SU-DHL-6 (cell line): ENCODE measurements at regions not wholly inside any gene's neighbourhood (a gene's known extent, or its start where the extent isn't known, plus 50 kb on each side); places are given as distances from the start of the nearest gene placed in this dataset.

Experiments
- H2AFZ ChIP-seq: fragments of 200-600 bp; sonication (generic); 2 replicates; pipeline ENCODE4 v1.6.1; 2014; ENCODE audit warnings: low read depth, mild to moderate bottlenecking, moderate library complexity, mixed read lengths, antibody characterized with exemption, low read length; ENCODE audit not compliant: severe bottlenecking
- H3F3A ChIP-seq: fragments of 200-600 bp; shearing (Covaris generic); 2 replicates; pipeline ENCODE4 v1.6.0; 2016; ENCODE audit warnings: antibody characterized with exemption, mild to moderate bottlenecking; ENCODE audit not compliant: insufficient read depth
- H3K27ac ChIP-seq: fragments of 200-600 bp; sonication (generic); 2 replicates; pipeline ENCODE4 v1.5.1; 2016; ENCODE audit warnings: low read depth, mild to moderate bottlenecking, low read length, moderate library complexity, mixed read lengths
- H3K27me3 ChIP-seq: fragments of 200-600 bp; sonication (generic), shearing (Covaris generic); 2 replicates; pipeline ENCODE4 v1.6.0; 2014; ENCODE audit warnings: mild to moderate bottlenecking, low read length
- H3K36me3 ChIP-seq: fragments of 200-600 bp; sonication (generic); 2 replicates; pipeline ENCODE4 v1.6.1; 2014; ENCODE audit warnings: mild to moderate bottlenecking, low read length, mixed read lengths
- H3K4me2 ChIP-seq: fragments of 300-600, 200-600 bp; shearing (Covaris generic), sonication (generic); 2 replicates; pipeline ENCODE4 v1.6.0; 2014; ENCODE audit warnings: low read length, low read depth, mild to moderate bottlenecking; ENCODE audit not compliant: poor library complexity, severe bottlenecking
- H3K4me3 ChIP-seq: fragments of 200-600 bp; sonication (generic); 2 replicates; pipeline ENCODE4 v1.5.1; 2014; ENCODE audit warnings: antibody characterized with exemption, low read length, mild to moderate bottlenecking, mixed read lengths; ENCODE audit not compliant: insufficient read depth, poor library complexity, severe bottlenecking
- H3K79me2 ChIP-seq: fragments of 200-600 bp; sonication (generic); 2 replicates; pipeline ENCODE4 v1.6.1; 2014; ENCODE audit warnings: mild to moderate bottlenecking, low read length, moderate library complexity; ENCODE audit not compliant: insufficient read depth
- H3K9ac ChIP-seq: fragments of 200-600 bp; sonication (generic); 2 replicates; pipeline ENCODE4 v1.7.0; 2014; ENCODE audit warnings: mild to moderate bottlenecking, low read length
- H3K9me2 ChIP-seq: fragments of 200-600 bp; sonication (generic); replicated peaks from 2 replicates; pipeline ENCODE4 v1.6.1; 2014; ENCODE audit warnings: low read length; ENCODE audit not compliant: insufficient read depth
- H3K9me3 ChIP-seq: fragments of 200-600 bp; sonication (generic); 2 replicates; pipeline ENCODE4 v1.6.1; 2014; ENCODE audit warnings: low read length, mixed read lengths; ENCODE audit not compliant: insufficient read depth
- H4K20me1 ChIP-seq: fragments of 200-600 bp; sonication (generic); 2 replicates; pipeline ENCODE4 v1.6.1; 2014; ENCODE audit warnings: low read depth, mild to moderate bottlenecking, antibody characterized with exemption, low read length, moderate library complexity, mixed read lengths
- EZH2phosphoT487 ChIP-seq: fragments of 200-600 bp; sonication (generic), shearing (Covaris generic); conservative IDR thresholded peaks from 2 replicates; pipeline ENCODE4 v1.6.1; 2018; ENCODE audit warnings: mild to moderate bottlenecking, antibody characterized with exemption, low read length, moderate library complexity, mixed read lengths
- TF ChIP-seq, protein P1 (sequence below): fragments of 200-600 bp; sonication (generic); IDR thresholded peaks from one replicate; pipeline ENCODE4 v1.5.1; 2017; ENCODE audit warnings: antibody characterized with exemption, mild to moderate bottlenecking, low read length, moderate library complexity; ENCODE audit not compliant: insufficient read depth, poor library complexity, severe bottlenecking

DNA sequence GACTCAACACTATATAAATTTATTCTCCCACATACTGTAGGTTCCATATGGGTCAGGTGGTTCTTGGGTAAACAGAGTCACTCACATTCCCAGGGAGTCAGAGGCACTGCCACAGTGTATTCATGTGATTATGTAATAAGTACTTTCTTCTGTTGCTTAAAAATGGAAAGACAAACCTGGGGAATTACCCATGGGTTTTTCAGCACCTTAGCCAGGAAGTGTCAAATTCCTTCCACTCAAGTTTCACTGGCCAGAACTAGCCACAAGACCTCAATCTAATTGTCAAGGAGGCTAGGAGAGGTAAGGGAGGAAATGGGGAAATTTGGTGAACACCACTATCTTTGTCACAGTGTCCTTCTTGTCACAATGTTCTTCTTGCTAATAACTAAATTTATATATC, 333.2 kb upstream of the MDGA2 start:
- H3K27me3 ChIP-seq = no peaks in the 10 kb centered on the region
- TF ChIP-seq, protein P1, sequence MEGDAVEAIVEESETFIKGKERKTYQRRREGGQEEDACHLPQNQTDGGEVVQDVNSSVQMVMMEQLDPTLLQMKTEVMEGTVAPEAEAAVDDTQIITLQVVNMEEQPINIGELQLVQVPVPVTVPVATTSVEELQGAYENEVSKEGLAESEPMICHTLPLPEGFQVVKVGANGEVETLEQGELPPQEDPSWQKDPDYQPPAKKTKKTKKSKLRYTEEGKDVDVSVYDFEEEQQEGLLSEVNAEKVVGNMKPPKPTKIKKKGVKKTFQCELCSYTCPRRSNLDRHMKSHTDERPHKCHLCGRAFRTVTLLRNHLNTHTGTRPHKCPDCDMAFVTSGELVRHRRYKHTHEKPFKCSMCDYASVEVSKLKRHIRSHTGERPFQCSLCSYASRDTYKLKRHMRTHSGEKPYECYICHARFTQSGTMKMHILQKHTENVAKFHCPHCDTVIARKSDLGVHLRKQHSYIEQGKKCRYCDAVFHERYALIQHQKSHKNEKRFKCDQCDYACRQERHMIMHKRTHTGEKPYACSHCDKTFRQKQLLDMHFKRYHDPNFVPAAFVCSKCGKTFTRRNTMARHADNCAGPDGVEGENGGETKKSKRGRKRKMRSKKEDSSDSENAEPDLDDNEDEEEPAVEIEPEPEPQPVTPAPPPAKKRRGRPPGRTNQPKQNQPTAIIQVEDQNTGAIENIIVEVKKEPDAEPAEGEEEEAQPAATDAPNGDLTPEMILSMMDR = no peak
- TF ChIP-seq EZH2phosphoT487 = no peak
- no peak overlapping the region for H3K4me3 ChIP-seq
- H3F3A ChIP-seq = no peaks in the 10 kb centered on the region
- no peaks in the 10 kb centered on the region for H3K9me2 ChIP-seq
- H3K79me2 ChIP-seq = no peaks in the 10 kb centered on the region
- no peaks in the 10 kb centered on the region for H3K9me3 ChIP-seq
- no peak overlapping the region for H3K4me2 ChIP-seq
- H2AFZ ChIP-seq = no peak overlapping the region
- H3K27ac ChIP-seq = no peak overlapping the region
- H3K36me3 ChIP-seq = no peaks in the 10 kb centered on the region
- H3K9ac ChIP-seq = no peak overlapping the region
- no peaks in the 10 kb centered on the region for H4K20me1 ChIP-seq

DNA sequence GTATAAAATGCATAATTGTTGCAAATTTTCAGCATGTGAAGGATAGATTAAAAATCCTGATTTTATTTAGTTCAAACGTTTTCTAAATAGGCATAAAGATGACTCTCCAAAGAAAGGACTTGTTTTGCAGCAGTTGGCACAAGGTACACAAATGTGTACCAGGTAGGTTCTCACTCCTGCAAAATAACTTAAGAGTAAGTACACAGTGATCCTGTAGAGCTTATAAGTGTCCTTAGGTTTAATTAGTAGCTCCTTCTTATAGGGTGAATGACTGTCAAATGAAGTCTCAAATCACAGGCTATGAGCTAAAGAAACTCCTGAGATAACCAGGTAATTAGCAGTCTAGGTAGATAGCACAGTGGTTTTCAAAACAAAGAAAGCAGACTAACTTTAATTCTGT, 330.6 kb upstream of the MDGA2 start:
- no peaks in the 10 kb centered on the region for H4K20me1 ChIP-seq
- no peaks in the 10 kb centered on the region for H3K9me3 ChIP-seq
- no peaks in the 10 kb centered on the region for H3K27me3 ChIP-seq
- no peaks in the 10 kb centered on the region for H3K9me2 ChIP-seq
- H3K36me3 ChIP-seq = no peaks in the 10 kb centered on the region
- TF ChIP-seq, protein P1 = no peak
- TF ChIP-seq EZH2phosphoT487 = no peak
- H3K4me3 ChIP-seq = no peak overlapping the region
- no peak overlapping the region for H3K4me2 ChIP-seq
- H3F3A ChIP-seq = no peaks in the 10 kb centered on the region
- H3K9ac ChIP-seq = no peak overlapping the region
- peak overlapping the region; percentile 12 for H2AFZ ChIP-seq
- no peak overlapping the region for H3K27ac ChIP-seq
- no peaks in the 10 kb centered on the region for H3K79me2 ChIP-seq

DNA sequence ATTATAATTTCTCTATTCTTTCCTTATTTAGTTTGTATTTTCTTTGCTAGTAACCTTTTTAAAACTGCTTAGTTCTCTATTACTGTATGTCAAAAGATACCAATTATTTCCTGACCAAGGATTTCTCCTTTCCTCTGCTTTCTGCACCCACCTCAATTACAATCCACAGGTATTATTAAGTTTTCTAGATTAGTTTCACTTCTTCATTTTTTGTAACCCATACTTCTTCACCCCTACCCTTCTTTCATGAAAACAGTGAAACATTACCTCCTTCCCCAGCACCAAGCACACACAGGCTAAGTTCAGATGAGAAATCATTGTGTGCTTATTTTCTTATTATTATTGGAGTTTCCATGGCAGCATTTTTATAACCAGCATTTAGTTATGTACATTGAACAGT, 318.5 kb upstream of the MDGA2 start:
- Histone ChIP-seq H3K79me2 (no peaks in the 10 kb centered on the region), H3F3A (no peaks in the 10 kb centered on the region), H2AFZ (peak overlapping the region; percentile 49), H3K27me3 (no peaks in the 10 kb centered on the region), H3K27ac (no peak overlapping the region), H3K9me2 (no peaks in the 10 kb centered on the region), H3K4me3 (no peak overlapping the region), H3K9me3 (no peaks in the 10 kb centered on the region), H4K20me1 (no peaks in the 10 kb centered on the region), H3K36me3 (no peaks in the 10 kb centered on the region), H3K4me2 (peak overlapping the region; percentile 20), H3K9ac (no peak overlapping the region)
- no peak for TF ChIP-seq EZH2phosphoT487
- TF ChIP-seq, protein P1 = no peak
